HepG2 (cell line): ENCODE measurements at regions not wholly inside any gene's neighbourhood (a gene's known extent, or its start where the extent isn't known, plus 50 kb on each side); places are given as distances from the start of the nearest gene placed in this dataset.
A peak's percentile ranks its signal among the peaks of the same experiment; 100 is the strongest.

ENCODE experiments used
- AGO2 ChIP-seq: fragments of 200-400 bp; formaldehyde crosslinking; optimal IDR thresholded peaks from 2 replicates; pipeline ENCODE3; 2017; ENCODE audit warnings: mild to moderate bottlenecking, low read depth, low read length, moderate library complexity
- ARNTL ChIP-seq: sonication (generic); formaldehyde crosslinking; IDR thresholded peaks from 2 replicates; pipeline ENCODE4 v1.4.0; 2020; ENCODE audit warnings: mild to moderate bottlenecking, missing genetic modification reagents
- ATF6 ChIP-seq: sonication (generic); formaldehyde crosslinking; conservative IDR thresholded peaks from 2 replicates; pipeline ENCODE4 v1.4.0; 2020; ENCODE audit warnings: missing genetic modification reagents
- CSRNP2 ChIP-seq: sonication (generic); formaldehyde crosslinking; conservative IDR thresholded peaks from 2 replicates; pipeline ENCODE4 v1.8.0; 2022; ENCODE audit warnings: low read depth, missing genetic modification reagents
- EED ChIP-seq: sonication (generic); formaldehyde crosslinking; IDR thresholded peaks from 2 replicates; pipeline ENCODE4 v1.5.0; 2020; ENCODE audit warnings: mild to moderate bottlenecking, missing genetic modification reagents
- FIP1L1 ChIP-seq: fragments of 200-400 bp; formaldehyde crosslinking; IDR thresholded peaks from 2 replicates; pipeline ENCODE4 v1.6.1; 2018; ENCODE audit warnings: low read depth, mild to moderate bottlenecking, low read length, moderate library complexity, borderline replicate concordance; ENCODE audit not compliant: insufficient read depth
- HDAC2 ChIP-seq: sonication (generic); formaldehyde crosslinking; IDR thresholded peaks from 2 replicates; pipeline ENCODE4 v1.4.0; 2020; ENCODE audit warnings: missing genetic modification reagents
- HNF1B ChIP-seq: sonication (generic); formaldehyde crosslinking; IDR thresholded peaks from 2 replicates; pipeline ENCODE4 v1.5.1; 2020; ENCODE audit warnings: mild to moderate bottlenecking, moderate library complexity, missing genetic modification reagents
- NFYB ChIP-seq: sonication (generic); formaldehyde crosslinking; IDR thresholded peaks from 2 replicates; pipeline ENCODE4 v1.4.0; 2020; ENCODE audit warnings: missing genetic modification reagents
- PCBP1 ChIP-seq: fragments of 200-400 bp; formaldehyde crosslinking; IDR thresholded peaks from 2 replicates; pipeline ENCODE4 v1.6.1; 2017; ENCODE audit warnings: mild to moderate bottlenecking, low read depth, low read length, borderline replicate concordance
- PTBP1 ChIP-seq: fragments of 200-400 bp; formaldehyde crosslinking; IDR thresholded peaks from 2 replicates; pipeline ENCODE4 v1.6.1; 2018; ENCODE audit warnings: low read length, low read depth; ENCODE audit not compliant: poor library complexity, severe bottlenecking
- SIX1 ChIP-seq: sonication (generic); formaldehyde crosslinking; IDR thresholded peaks from 2 replicates; pipeline ENCODE4 v1.4.0; 2020; ENCODE audit warnings: missing genetic modification reagents, borderline replicate concordance
- TCF7L2 ChIP-seq: IDR thresholded peaks from 2 replicates; pipeline ENCODE4 v1.6.1; 2011; ENCODE audit warnings: mild to moderate bottlenecking, low read depth, low read length, moderate library complexity
- TEAD3 ChIP-seq: optimal IDR thresholded peaks from 2 replicates; pipeline ENCODE3; 2016; ENCODE audit warnings: borderline replicate concordance
- ZMAT3 ChIP-seq: sonication (generic); formaldehyde crosslinking; conservative IDR thresholded peaks from 2 replicates; pipeline ENCODE4 v1.7.0; 2021; ENCODE audit warnings: missing genetic modification reagents
- ZNF121 ChIP-seq: sonication (generic); formaldehyde crosslinking; IDR thresholded peaks from 2 replicates; pipeline ENCODE4 v1.5.0; 2020; ENCODE audit warnings: mild to moderate bottlenecking, missing genetic modification reagents
- ZNF205 ChIP-seq: IDR thresholded peaks from 2 replicates; pipeline ENCODE4 v1.6.1; 2018; ENCODE audit warnings: missing biosample characterization, missing genetic modification reagents
- ZNF549 ChIP-seq: sonication (generic); formaldehyde crosslinking; IDR thresholded peaks from 2 replicates; pipeline ENCODE4 v1.5.0; 2020; ENCODE audit warnings: missing genetic modification reagents
- ZNF556 ChIP-seq: sonication (generic); formaldehyde crosslinking; IDR thresholded peaks from 2 replicates; pipeline ENCODE4 v1.4.0; 2020; ENCODE audit warnings: mild to moderate bottlenecking, missing genetic modification reagents, borderline replicate concordance
- ZNF629 ChIP-seq: sonication (generic); formaldehyde crosslinking; conservative IDR thresholded peaks from 2 replicates; pipeline ENCODE4 v1.5.0; 2020; ENCODE audit warnings: missing genetic modification reagents
- ZNF644 ChIP-seq: IDR thresholded peaks from 2 replicates; pipeline ENCODE4 v1.6.1; 2016; ENCODE audit warnings: low read depth
- ZNF678 ChIP-seq: sonication (generic); formaldehyde crosslinking; IDR thresholded peaks from 2 replicates; pipeline ENCODE4 v1.4.0; 2020; ENCODE audit warnings: mild to moderate bottlenecking, missing genetic modification reagents

- TF ChIP-seq CSRNP2 (CRISPR knock-in tag) (no peak), SIX1 (CRISPR knock-in tag) (peak; percentile 84; the same call in 1 of the 2 replicates), EED (CRISPR knock-in tag) (no peak), ATF6 (no peak), FIP1L1 (no peak), ZNF629 (CRISPR knock-in tag) (peak; percentile 98), ZNF205 (no peak), ZNF549 (no peak), TEAD3 (peak; percentile 26), ARNTL (CRISPR knock-in tag) (no peak), HDAC2 (CRISPR knock-in tag) (0 out of 2 replicates have a peak, but pooled peaks have one; percentile 33), ZNF644 (no peak), PCBP1 (0 out of 2 replicates have a peak, but pooled peaks have one; percentile 72), ZNF678 (CRISPR knock-in tag) (no peak), PTBP1 (no peak), NFYB (CRISPR knock-in tag) (no peak), HNF1B (CRISPR knock-in tag) (no peak), TCF7L2 (no peak), AGO2 (no peak), ZNF121 (peak; percentile 32; the same call in 1 of the 2 replicates), ZNF556 (CRISPR knock-in tag) (no peak), ZMAT3 (CRISPR knock-in tag) (no peak)
Observed at GRCh38 chr7:101733713-101734475, 83.5 kb upstream of the CUX1 start (continued).
